ENCODE measurements at regions not wholly inside any gene's neighbourhood (a gene's known extent, or its start where the extent isn't known, plus 50 kb on each side); places are given as distances from the start of the nearest gene placed in this dataset.

GRCh38 chr9:12305211-12305610, 388.0 kb upstream of the TYRP1 start:
- TF ChIP-seq GATA3 (IDR thresholded peaks at IDR 0.05; ENCODE audit: low read depth, low read length) (no peak), GATA2 (IDR thresholded peaks at IDR 0.05; ENCODE audit: low read depth, low read length) (no peak)
